HAP-1 (cell line): ENCODE measurements at regions not wholly inside any gene's neighbourhood (a gene's known extent, or its start where the extent isn't known, plus 50 kb on each side); places are given as distances from the start of the nearest gene placed in this dataset.
A peak's percentile ranks its signal among the peaks of the same experiment; 100 is the strongest.

ENCODE experiments used
- DNase-seq, 2 experiments: peaks; one replicate each; pipeline ENCODE4 v3.0.0-alpha.2; 2016 to 2020; ENCODE audit warnings: low spot score in 2 of 2
- H3K27me3 ChIP-seq: fragments of 250-450 bp; sonication (Bioruptor Pico); 2 replicates; pipeline ENCODE4 v1.5.1; 2020; ENCODE audit warnings: low read depth, mild to moderate bottlenecking, moderate library complexity
- H3K36me3 ChIP-seq: fragments of 250-450 bp; sonication (Bioruptor Pico); replicated peaks from 2 replicates; pipeline ENCODE4 v1.5.1; 2020; ENCODE audit warnings: mild to moderate bottlenecking
- H3K4me1 ChIP-seq: fragments of 250-450 bp; sonication (Bioruptor Pico); 2 replicates; pipeline ENCODE4 v1.5.1; 2020; ENCODE audit warnings: mild to moderate bottlenecking
- H3K4me3 ChIP-seq: fragments of 250-450 bp; sonication (Bioruptor Pico); 2 replicates; pipeline ENCODE4 v1.5.1; 2020; ENCODE audit warnings: mild to moderate bottlenecking, moderate library complexity
- H3K9me3 ChIP-seq: fragments of 250-450 bp; sonication (Bioruptor Pico); 2 replicates; pipeline ENCODE4 v1.5.1; 2020; ENCODE audit warnings: mild to moderate bottlenecking, moderate library complexity
- in situ Hi-C: fragments of 300-500 bp; cut with MboI; formaldehyde crosslinking; loops from 3 replicates; pipeline ENCODE4 v1.14.3; 2020; ENCODE audit warnings: low sequenced_read_pairs, inconsistent platforms, mixed read lengths

GRCh38 chr10:91034494-91035159 is 113.7 kb upstream of the ANKRD1 start:
- peak; percentile 76 to 79 for DNase-seq
- H3K4me3 ChIP-seq, result no peak overlapping the region
- H3K27me3 ChIP-seq, result no peaks in the 10 kb centered on the region
- peaks cover 17% of the 10 kb centered on the region for H3K4me1 ChIP-seq
- no peaks in the 10 kb centered on the region for H3K9me3 ChIP-seq
- in situ Hi-C loops, result no loop called here
- no peaks in the 10 kb centered on the region for H3K36me3 ChIP-seq

GRCh38 chr10:91035650-91036292 is 114.9 kb upstream of the ANKRD1 start:
- H3K4me1 ChIP-seq, result peaks cover 17% of the 10 kb centered on the region
- H3K27me3 ChIP-seq, result no peaks in the 10 kb centered on the region
- H3K9me3 ChIP-seq, result no peaks in the 10 kb centered on the region
- in situ Hi-C loops, result no loop called here
- H3K4me3 ChIP-seq, result no peak overlapping the region
- no peaks in the 10 kb centered on the region for H3K36me3 ChIP-seq
- no peak for DNase-seq

DNA sequence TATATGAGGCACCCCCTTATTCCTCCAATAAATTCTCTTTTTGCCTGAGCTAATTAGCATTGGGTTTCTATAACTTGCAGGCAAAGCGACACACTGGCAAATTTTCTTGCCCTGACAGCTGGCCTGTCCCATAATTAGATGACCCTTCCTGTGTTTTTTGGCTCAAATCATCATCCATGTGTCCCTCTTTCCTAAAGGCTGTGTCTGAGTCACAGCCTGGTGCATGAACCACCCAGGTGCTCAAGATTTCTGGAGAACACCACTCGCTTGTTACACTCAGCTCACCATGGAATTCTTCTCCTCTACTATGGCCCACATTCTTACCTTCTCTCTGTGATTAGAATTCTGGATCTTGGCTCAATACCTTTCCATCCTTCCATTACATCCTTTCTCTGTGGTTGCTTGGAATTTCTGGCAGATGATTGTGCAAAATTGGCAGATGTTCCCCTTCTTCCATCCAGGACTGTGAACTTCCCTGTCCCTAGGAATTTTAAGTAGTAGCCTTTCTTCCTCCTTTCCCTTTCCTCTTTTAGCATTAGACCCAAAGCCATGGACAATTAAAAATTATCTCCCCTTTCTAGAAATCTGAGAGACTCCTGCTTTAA is 116.0 kb upstream of the ANKRD1 start:
- Histone ChIP-seq H3K27me3 (no peaks in the 10 kb centered on the region), H3K4me1 (peaks cover 17% of the 10 kb centered on the region), H3K36me3 (no peaks in the 10 kb centered on the region), H3K4me3 (no peak overlapping the region), H3K9me3 (no peaks in the 10 kb centered on the region)
- in situ Hi-C loops, result no loop called here
- no peak for DNase-seq

DNA sequence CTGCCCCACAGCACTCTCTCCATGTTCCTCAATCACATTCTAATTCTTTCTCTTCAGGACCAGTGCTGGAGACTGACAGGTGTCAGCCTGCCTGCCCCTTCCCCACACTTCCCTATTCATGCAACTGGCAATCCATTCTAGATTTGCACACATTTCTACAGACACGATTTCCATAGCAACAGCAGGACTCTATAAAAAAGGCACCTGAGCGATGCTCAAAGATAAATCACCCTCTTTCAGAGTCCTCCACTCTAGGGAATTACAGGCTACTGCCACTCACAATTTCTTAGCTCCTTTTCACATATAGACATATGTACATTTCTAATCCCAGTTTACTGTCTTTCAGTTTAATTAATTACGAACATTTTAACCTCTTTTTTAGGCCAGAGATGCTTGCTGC is 118.1 kb upstream of the ANKRD1 start:
- no peak for DNase-seq
- Histone ChIP-seq H3K4me1 (peaks cover 11% of the 10 kb centered on the region), H3K27me3 (no peaks in the 10 kb centered on the region), H3K36me3 (no peaks in the 10 kb centered on the region), H3K4me3 (no peak overlapping the region), H3K9me3 (no peaks in the 10 kb centered on the region)
- in situ Hi-C loops, result no loop called here

- Histone ChIP-seq H3K4me3 (no peak overlapping the region), H3K9me3 (no peaks in the 10 kb centered on the region), H3K36me3 (no peaks in the 10 kb centered on the region), H3K27me3 (no peaks in the 10 kb centered on the region), H3K4me1 (no peaks in the 10 kb centered on the region)
- DNase-seq, result no peak
- in situ Hi-C loops, result no loop called here
Observed at GRCh38 chr10:91040343-91040742, 119.5 kb upstream of the ANKRD1 start.

DNA sequence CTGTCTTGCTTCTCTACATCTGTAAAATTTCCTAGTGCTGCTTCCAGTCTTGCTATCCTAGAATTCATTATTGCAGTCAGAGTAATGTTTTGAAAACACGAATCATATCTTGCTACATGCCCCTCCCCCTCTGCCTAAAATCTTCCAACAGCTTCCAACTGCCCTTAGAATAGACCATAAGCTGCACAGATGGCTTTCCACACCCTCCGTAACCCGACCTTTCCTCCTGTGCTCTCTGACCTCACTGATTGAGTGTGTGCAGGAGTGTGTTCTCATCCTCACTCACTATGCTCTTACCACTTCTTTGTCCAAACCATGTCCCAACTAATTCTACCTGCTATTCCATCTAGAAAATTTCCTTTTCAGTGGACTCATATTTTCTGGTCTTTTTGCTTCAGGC is 121.2 kb upstream of the ANKRD1 start:
- no peak for DNase-seq
- Histone ChIP-seq H3K4me1 (no peaks in the 10 kb centered on the region), H3K36me3 (no peaks in the 10 kb centered on the region), H3K27me3 (no peaks in the 10 kb centered on the region), H3K4me3 (no peak overlapping the region), H3K9me3 (no peaks in the 10 kb centered on the region)
- in situ Hi-C loops, result no loop called here

DNA sequence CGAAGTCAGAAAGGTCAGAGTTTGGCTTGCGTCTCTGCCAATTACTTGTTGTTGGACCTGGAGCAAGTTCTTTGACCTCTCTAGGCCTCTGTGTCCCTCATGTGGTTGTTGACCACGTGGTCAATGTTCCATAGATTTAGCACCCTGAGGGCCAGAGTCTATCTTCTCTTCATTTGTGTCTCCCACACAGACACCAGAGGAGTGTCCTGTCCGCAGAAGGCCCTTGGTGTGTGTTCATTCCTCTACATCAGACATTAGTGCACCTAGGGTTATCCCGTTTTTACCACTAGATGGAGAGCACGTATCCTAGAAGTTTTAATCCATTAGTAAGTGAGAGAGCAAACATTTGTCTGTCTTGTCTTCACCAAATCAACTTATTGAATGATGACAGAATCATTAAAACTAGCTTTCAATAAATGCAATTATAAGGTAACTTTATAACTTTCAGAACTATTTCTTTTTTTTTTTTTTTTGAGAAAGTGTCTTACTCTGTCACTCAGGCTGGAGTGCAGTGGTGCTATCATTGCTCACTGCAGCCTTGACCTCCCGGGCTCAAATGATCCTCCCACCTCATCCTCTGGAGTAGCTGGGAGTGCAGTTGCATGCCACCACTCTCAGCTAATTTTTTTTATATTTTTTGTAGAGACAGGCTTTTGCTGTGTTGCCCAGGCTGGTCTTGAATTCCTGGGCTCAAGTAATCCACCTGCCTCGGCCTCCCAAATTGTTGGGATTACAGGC is 122.5 kb upstream of the ANKRD1 start:
- in situ Hi-C loops, result no loop called here
- no peaks in the 10 kb centered on the region for H3K4me1 ChIP-seq
- H3K36me3 ChIP-seq, result no peaks in the 10 kb centered on the region
- DNase-seq, result peak; percentile 24 to 58
- H3K27me3 ChIP-seq, result no peaks in the 10 kb centered on the region
- no peaks in the 10 kb centered on the region for H3K9me3 ChIP-seq
- no peak overlapping the region for H3K4me3 ChIP-seq

DNA sequence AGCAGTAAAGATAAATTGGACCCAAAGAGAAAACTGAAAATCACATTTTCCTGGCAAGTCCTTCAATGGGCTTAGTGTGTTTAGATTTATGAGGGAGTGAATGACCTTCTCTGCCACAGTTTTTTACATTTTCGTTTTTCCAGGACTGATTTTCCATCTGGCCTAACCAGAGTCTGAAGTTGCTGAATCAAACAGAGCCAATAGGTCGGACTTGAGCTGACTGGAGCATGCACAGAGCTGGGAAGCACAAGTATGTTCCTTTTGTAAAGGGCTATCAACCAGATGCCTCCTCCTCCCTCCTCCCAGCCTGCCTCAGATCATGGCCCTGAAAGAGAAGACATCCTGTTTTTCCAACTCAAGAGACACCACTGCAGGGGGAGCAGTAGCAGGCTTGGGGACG is 126.0 kb upstream of the ANKRD1 start:
- in situ Hi-C loops, result no loop called here
- H3K4me3 ChIP-seq, result no peak overlapping the region
- H3K9me3 ChIP-seq, result no peaks in the 10 kb centered on the region
- H3K27me3 ChIP-seq, result no peaks in the 10 kb centered on the region
- no peak for DNase-seq
- H3K4me1 ChIP-seq, result peaks cover 18% of the 10 kb centered on the region
- H3K36me3 ChIP-seq, result no peaks in the 10 kb centered on the region

- Histone ChIP-seq H3K27me3 (no peaks in the 10 kb centered on the region), H3K4me1 (peaks cover 18% of the 10 kb centered on the region), H3K9me3 (no peaks in the 10 kb centered on the region), H3K36me3 (no peaks in the 10 kb centered on the region), H3K4me3 (no peak overlapping the region)
- in situ Hi-C loops, result no loop called here
- DNase-seq, result no peak
Observed at GRCh38 chr10:91048380-91048779, 127.5 kb upstream of the ANKRD1 start.

- no peak for DNase-seq
- in situ Hi-C loops, result no loop called here
- peaks cover 18% of the 10 kb centered on the region for H3K4me1 ChIP-seq
Observed at GRCh38 chr10:91049296-91049987, 128.6 kb upstream of the ANKRD1 start.

DNA sequence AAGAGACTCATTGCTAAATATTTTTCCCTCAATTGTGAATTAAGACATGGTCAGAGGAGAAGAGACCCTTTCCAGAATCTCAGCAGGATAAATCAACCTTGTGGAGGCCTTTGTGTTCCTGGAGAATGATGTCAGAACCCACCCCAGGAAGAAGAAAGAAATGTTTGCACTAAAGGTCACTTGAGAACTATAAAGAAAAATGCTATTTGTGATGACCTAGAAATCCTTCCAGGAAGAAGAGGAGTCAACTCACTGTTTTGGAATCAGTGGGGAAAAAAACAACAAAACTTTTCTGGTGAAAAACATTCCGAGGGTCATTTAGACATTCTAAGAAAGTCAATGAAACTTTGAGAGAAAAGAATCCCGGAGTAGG is 129.1 kb upstream of the ANKRD1 start:
- peaks cover 18% of the 10 kb centered on the region for H3K4me1 ChIP-seq
- peak in 1 of 2 experiments; percentile 66 for DNase-seq
- H3K4me3 ChIP-seq, result no peak overlapping the region
- no peaks in the 10 kb centered on the region for H3K36me3 ChIP-seq
- H3K27me3 ChIP-seq, result no peaks in the 10 kb centered on the region
- no peaks in the 10 kb centered on the region for H3K9me3 ChIP-seq
- in situ Hi-C loops, result no loop called here

More at GRCh38 chr10:91049296-91049987, 128.6 kb upstream of the ANKRD1 start:
- Histone ChIP-seq H3K4me3 (no peak overlapping the region), H3K36me3 (no peaks in the 10 kb centered on the region), H3K9me3 (no peaks in the 10 kb centered on the region), H3K27me3 (no peaks in the 10 kb centered on the region)

DNA sequence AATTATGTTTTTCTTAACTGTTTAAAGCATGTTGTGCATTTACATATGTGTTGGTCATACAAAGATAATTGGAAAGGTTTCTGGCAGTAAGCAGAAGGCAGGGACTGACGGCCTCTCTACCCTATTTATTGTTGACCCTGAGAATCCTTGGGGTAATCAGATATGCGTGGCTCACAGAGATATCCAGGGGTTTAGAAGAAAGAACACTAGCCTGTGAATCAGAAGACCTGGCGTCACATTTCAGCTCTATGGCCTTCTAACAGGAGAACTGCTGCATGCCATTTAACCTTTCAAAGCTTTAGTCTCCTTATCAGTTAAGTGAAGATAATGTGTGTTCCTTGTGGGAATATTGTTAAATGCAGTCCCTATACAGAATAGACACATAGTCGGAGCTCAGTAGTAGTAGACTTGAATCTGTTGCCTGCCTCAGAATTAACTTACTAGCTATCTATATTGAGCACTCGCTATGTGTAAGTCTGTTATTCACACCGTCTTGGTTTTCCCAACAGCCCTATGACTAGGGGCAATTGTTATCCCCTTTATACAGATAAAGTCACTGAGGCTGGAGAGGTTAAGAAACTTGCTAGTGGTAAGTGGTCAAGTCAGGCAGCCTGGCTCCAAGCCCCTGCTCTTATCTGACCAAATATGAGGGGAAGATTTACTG is 129.6 kb upstream of the ANKRD1 start:
- H3K4me3 ChIP-seq, result no peak overlapping the region
- in situ Hi-C loops, result no loop called here
- H3K27me3 ChIP-seq, result no peaks in the 10 kb centered on the region
- H3K9me3 ChIP-seq, result no peaks in the 10 kb centered on the region
- H3K4me1 ChIP-seq, result peaks cover 18% of the 10 kb centered on the region
- no peaks in the 10 kb centered on the region for H3K36me3 ChIP-seq
- DNase-seq, result peak in 1 of 2 experiments; percentile 44

DNA sequence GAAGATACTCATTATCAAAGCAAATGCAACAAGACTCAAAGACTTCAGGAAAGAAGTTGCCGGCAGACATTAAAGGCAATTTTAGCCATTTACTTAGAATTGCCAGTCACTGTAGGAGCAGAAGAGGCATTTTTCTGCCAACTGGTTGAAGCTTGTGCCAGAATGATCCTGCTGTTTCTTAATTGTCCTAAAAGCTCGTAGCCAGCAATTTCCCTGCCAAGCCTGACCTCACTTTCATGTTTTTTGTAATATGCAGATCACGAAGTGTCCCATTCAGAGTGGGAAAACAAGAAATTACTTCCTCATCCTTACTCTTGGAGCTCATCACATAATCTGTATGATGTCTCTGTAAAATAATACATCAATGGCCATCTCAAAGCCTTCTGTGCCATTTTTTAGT is 130.9 kb upstream of the ANKRD1 start:
- no peaks in the 10 kb centered on the region for H3K27me3 ChIP-seq
- DNase-seq, result no peak
- no peaks in the 10 kb centered on the region for H3K36me3 ChIP-seq
- H3K4me1 ChIP-seq, result peaks cover 18% of the 10 kb centered on the region
- H3K4me3 ChIP-seq, result no peak overlapping the region
- no peaks in the 10 kb centered on the region for H3K9me3 ChIP-seq
- in situ Hi-C loops, result no loop called here
